Ishikawa (cell line): ENCODE measurements at regions not wholly inside any gene's neighbourhood (a gene's known extent, or its start where the extent isn't known, plus 50 kb on each side); places are given as distances from the start of the nearest gene placed in this dataset.

Experiments
- EGR1 ChIP-seq: IDR thresholded peaks from 2 replicates; pipeline ENCODE4 v1.6.1; 2012
- EP300 ChIP-seq: IDR thresholded peaks from 2 replicates; pipeline ENCODE4 v1.6.1; 2012; ENCODE audit warnings: borderline replicate concordance
- MAX ChIP-seq: IDR thresholded peaks from 2 replicates; pipeline ENCODE4 v1.6.1; 2012

GRCh38 chr1:228984107-228984506 is 248.8 kb downstream of the RHOU start:
- TF ChIP-seq EGR1 = no peak
- TF ChIP-seq EP300 = no peak
- no peak for TF ChIP-seq MAX
